ENCODE measurements at regions not wholly inside any gene's neighbourhood (a gene's known extent, or its start where the extent isn't known, plus 50 kb on each side); places are given as distances from the start of the nearest gene placed in this dataset.

GRCh38 chr19:28961772-28962500 is 251.0 kb downstream of the UQCRFS1 start:
- TF ChIP-seq MYC (IDR thresholded peaks at IDR 0.05; ENCODE audit: insufficient read depth, insufficient read length, insufficient replicate concordance, low read length, severe bottlenecking) (no peak), CTCF (IDR thresholded peaks at IDR 0.05 in 2 of 3, conservative IDR thresholded peaks at IDR 0.05 in 1 of 3; ENCODE audit: control insufficient read depth in 2 of 3, extremely low read depth in 1 of 3, insufficient read depth in 1 of 3, low read depth in 3 of 3, low read length in 3 of 3) (no peak), ASH2L (IDR thresholded peaks at IDR 0.05; ENCODE audit: borderline replicate concordance, low read depth) (no peak), SUZ12 (IDR thresholded peaks at IDR 0.05; ENCODE audit: unreplicated experiment) (no peak)
- TF ChIP-seq, protein P1, sequence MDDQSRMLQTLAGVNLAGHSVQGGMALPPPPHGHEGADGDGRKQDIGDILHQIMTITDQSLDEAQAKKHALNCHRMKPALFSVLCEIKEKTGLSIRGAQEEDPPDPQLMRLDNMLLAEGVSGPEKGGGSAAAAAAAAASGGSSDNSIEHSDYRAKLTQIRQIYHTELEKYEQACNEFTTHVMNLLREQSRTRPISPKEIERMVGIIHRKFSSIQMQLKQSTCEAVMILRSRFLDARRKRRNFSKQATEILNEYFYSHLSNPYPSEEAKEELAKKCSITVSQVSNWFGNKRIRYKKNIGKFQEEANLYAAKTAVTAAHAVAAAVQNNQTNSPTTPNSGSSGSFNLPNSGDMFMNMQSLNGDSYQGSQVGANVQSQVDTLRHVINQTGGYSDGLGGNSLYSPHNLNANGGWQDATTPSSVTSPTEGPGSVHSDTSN (IDR thresholded peaks at IDR 0.05; ENCODE audit: insufficient replicate concordance, low read depth, low read length): no peak
